SK-N-SH treated with all-trans-retinoic acid at 6 μM for 48 hours (cell line): ENCODE measurements at regions not wholly inside any gene's neighbourhood (a gene's known extent, or its start where the extent isn't known, plus 50 kb on each side); places are given as distances from the start of the nearest gene placed in this dataset.

Source experiments
- ATAC-seq: fragments of 200-7000 bp; cut with Tn5 transposase; 3 replicates; pipeline ENCODE4 v1.9.1; 2020; ENCODE audit warnings: mild to moderate bottlenecking, moderate library complexity
- ARNTL ChIP-seq: fragments of 450-650 bp; formaldehyde crosslinking; IDR thresholded peaks from 2 replicates; pipeline ENCODE4 v1.5.0; 2020; ENCODE audit warnings: low read depth, mild to moderate bottlenecking, moderate library complexity, borderline replicate concordance
- BACH2 ChIP-seq: fragments of 250-450 bp; sonication (Bioruptor Pico); IDR thresholded peaks from 2 replicates; pipeline ENCODE4 v1.9.0; 2021; ENCODE audit warnings: mild to moderate bottlenecking, borderline replicate concordance
- CREB5 ChIP-seq: fragments of 250-450 bp; sonication (Bioruptor Pico); IDR thresholded peaks from 2 replicates; pipeline ENCODE4 v1.5.1; 2020; ENCODE audit warnings: low read depth, mild to moderate bottlenecking, moderate library complexity
- CSDC2 ChIP-seq: fragments of 250-450 bp; sonication (Bioruptor Pico); IDR thresholded peaks from 2 replicates; pipeline ENCODE4 v1.5.0; 2020; ENCODE audit warnings: mild to moderate bottlenecking, moderate library complexity
- CSRNP3 ChIP-seq: fragments of 250-450 bp; sonication (Bioruptor Pico); IDR thresholded peaks from 2 replicates; pipeline ENCODE4 v1.5.1; 2021; ENCODE audit warnings: mild to moderate bottlenecking, moderate library complexity
- ESRRG ChIP-seq: fragments of 250-450 bp; sonication (Bioruptor Pico); IDR thresholded peaks from 2 replicates; pipeline ENCODE4 v1.6.1; 2021; ENCODE audit warnings: mild to moderate bottlenecking
- GLIS3 ChIP-seq: fragments of 250-450 bp; sonication (Bioruptor Pico); IDR thresholded peaks from 2 replicates; pipeline ENCODE4 v1.5.0; 2020; ENCODE audit warnings: mild to moderate bottlenecking, moderate library complexity
- ISL1 ChIP-seq: fragments of 250-450 bp; sonication (Bioruptor Pico); IDR thresholded peaks from 2 replicates; pipeline ENCODE4 v2.1.2; 2022; ENCODE audit warnings: mild to moderate bottlenecking, moderate library complexity
- OSR1 ChIP-seq: fragments of 250-450 bp; sonication (Bioruptor Pico); IDR thresholded peaks from 2 replicates; pipeline ENCODE4 v1.8.0; 2022; ENCODE audit warnings: moderate library complexity, mild to moderate bottlenecking, inconsistent platforms
- PATZ1 ChIP-seq: fragments of 250-450 bp; sonication (Bioruptor Pico); IDR thresholded peaks from 2 replicates; pipeline ENCODE4 v1.8.0; 2020; ENCODE audit warnings: mild to moderate bottlenecking, moderate library complexity, borderline replicate concordance
- POU6F1 ChIP-seq: fragments of 250-450 bp; sonication (Bioruptor Pico); IDR thresholded peaks from 2 replicates; pipeline ENCODE4 v1.8.0; 2021; ENCODE audit warnings: low read depth, mild to moderate bottlenecking, moderate library complexity, borderline replicate concordance
- PPARA ChIP-seq: fragments of 250-450 bp; sonication (Bioruptor Pico); IDR thresholded peaks from 2 replicates; pipeline ENCODE4 v1.5.0; 2020; ENCODE audit warnings: mild to moderate bottlenecking, borderline replicate concordance
- SNAI2 ChIP-seq: fragments of 250-450 bp; sonication (Bioruptor Pico); IDR thresholded peaks from 2 replicates; pipeline ENCODE4 v1.5.0; 2020; ENCODE audit warnings: mild to moderate bottlenecking, moderate library complexity
- TCF4 ChIP-seq: fragments of 250-450 bp; sonication (Bioruptor Pico); IDR thresholded peaks from 2 replicates; pipeline ENCODE4 v1.8.0; 2021; ENCODE audit warnings: mild to moderate bottlenecking, moderate library complexity, borderline replicate concordance
- TOX ChIP-seq: fragments of 250-450 bp; sonication (Bioruptor Pico); IDR thresholded peaks from 2 replicates; pipeline ENCODE4 v1.8.0; 2021; ENCODE audit warnings: mild to moderate bottlenecking, moderate library complexity, borderline replicate concordance
- TSHZ2 ChIP-seq: fragments of 250-450 bp; sonication (Bioruptor Pico); IDR thresholded peaks from 2 replicates; pipeline ENCODE4 v1.5.0; 2020; ENCODE audit warnings: mild to moderate bottlenecking, moderate library complexity
- ZFP3 ChIP-seq: fragments of 250-450 bp; sonication (Bioruptor Pico); IDR thresholded peaks from 2 replicates; pipeline ENCODE4 v1.5.0; 2020; ENCODE audit warnings: mild to moderate bottlenecking, moderate library complexity
- ZNF565 ChIP-seq: fragments of 450-650 bp; formaldehyde crosslinking; conservative IDR thresholded peaks from 2 replicates; pipeline ENCODE4 v1.5.0; 2020; ENCODE audit warnings: low read depth, mild to moderate bottlenecking, moderate library complexity
- ZNF70 ChIP-seq: fragments of 450-650 bp; formaldehyde crosslinking; IDR thresholded peaks from 2 replicates; pipeline ENCODE4 v1.5.0; 2020; ENCODE audit warnings: mild to moderate bottlenecking, moderate library complexity
- ZNF8 ChIP-seq: fragments of 450-650 bp; formaldehyde crosslinking; IDR thresholded peaks from 2 replicates; pipeline ENCODE4 v1.5.0; 2020; ENCODE audit warnings: mild to moderate bottlenecking, moderate library complexity

GRCh38 chr2:128640845-128641360 lies 322.2 kb upstream of the HS6ST1 start (continued):
- TF ChIP-seq CSRNP3 (CRISPR knock-in tag) (no peak), ZNF565 (CRISPR knock-in tag) (no peak)

- no peak for TF ChIP-seq TCF4 (CRISPR knock-in tag)
- no peak for TF ChIP-seq ZNF70 (CRISPR knock-in tag)
- no peak for TF ChIP-seq POU6F1 (CRISPR knock-in tag)
- TF ChIP-seq BACH2 (CRISPR knock-in tag) = no peak
- TF ChIP-seq ESRRG (CRISPR knock-in tag) = no peak
- no peak for TF ChIP-seq ZNF565 (CRISPR knock-in tag)
- no peak for TF ChIP-seq SNAI2 (CRISPR knock-in tag)
- no peak for TF ChIP-seq PPARA (CRISPR knock-in tag)
- ATAC-seq = no peak
Observed at GRCh38 chr2:128641421-128642080, 322.9 kb upstream of the HS6ST1 start.

GRCh38 chr2:128642316-128642715 lies 323.6 kb upstream of the HS6ST1 start:
- TF ChIP-seq ZFP3 (CRISPR knock-in tag) (no peak), TCF4 (CRISPR knock-in tag) (no peak), ZNF70 (CRISPR knock-in tag) (no peak), SNAI2 (CRISPR knock-in tag) (no peak), CSRNP3 (CRISPR knock-in tag) (no peak), ISL1 (no peak), ZNF565 (CRISPR knock-in tag) (no peak), CSDC2 (CRISPR knock-in tag) (no peak), ARNTL (CRISPR knock-in tag) (no peak), TSHZ2 (no peak), POU6F1 (CRISPR knock-in tag) (no peak), ZNF8 (CRISPR knock-in tag) (no peak), PATZ1 (CRISPR knock-in tag) (no peak), BACH2 (CRISPR knock-in tag) (no peak), TOX (CRISPR knock-in tag) (no peak), CREB5 (CRISPR knock-in tag) (no peak), OSR1 (CRISPR knock-in tag) (no peak), GLIS3 (CRISPR knock-in tag) (no peak)
- no peak for ATAC-seq
